H9 (cell line): ENCODE measurements at regions not wholly inside any gene's neighbourhood (a gene's known extent, or its start where the extent isn't known, plus 50 kb on each side); places are given as distances from the start of the nearest gene placed in this dataset.

Experiments used
- DNase-seq: peaks from one replicate; pipeline ENCODE4 v3.0.0-alpha.2; 2017
- H2AFZ ChIP-seq: one replicate; pipeline ENCODE4 v1.6.1; 2013; ENCODE audit warnings: mild to moderate bottlenecking, low read length, control low read depth, moderate library complexity
- H2AK5ac ChIP-seq: 2 replicates; pipeline ENCODE4 v1.6.1; 2013; ENCODE audit warnings: low read length, control low read depth, mixed read lengths; ENCODE audit not compliant: insufficient read length
- H2BK120ac ChIP-seq: one replicate; pipeline ENCODE4 v1.6.1; 2013; ENCODE audit warnings: low read depth, mild to moderate bottlenecking, low read length, control low read depth, inconsistent platforms; ENCODE audit not compliant: poor library complexity, severe bottlenecking
- H2BK12ac ChIP-seq: 2 replicates; pipeline ENCODE4 v1.6.1; 2013; ENCODE audit warnings: low read length, control low read depth, mixed read lengths, low read depth; ENCODE audit not compliant: insufficient read length
- H2BK15ac ChIP-seq: 2 replicates; pipeline ENCODE4 v1.6.1; 2013; ENCODE audit warnings: low read depth, low read length, control low read depth
- H2BK20ac ChIP-seq: one replicate; pipeline ENCODE4 v1.6.1; 2013; ENCODE audit warnings: low read depth, mild to moderate bottlenecking, low read length, control low read depth, inconsistent platforms; ENCODE audit not compliant: poor library complexity, severe bottlenecking
- H2BK5ac ChIP-seq: 2 replicates; pipeline ENCODE4 v1.6.1; 2013; ENCODE audit warnings: low read length, control low read depth, mixed read lengths; ENCODE audit not compliant: insufficient read length
- H3K14ac ChIP-seq: 2 replicates; pipeline ENCODE4 v1.6.1; 2013; ENCODE audit warnings: low read length, control low read depth; ENCODE audit not compliant: insufficient read depth
- H3K18ac ChIP-seq: 2 replicates; pipeline ENCODE4 v1.6.1; 2013; ENCODE audit warnings: low read depth, mild to moderate bottlenecking, mixed read lengths, low read length, control low read depth; ENCODE audit not compliant: insufficient read length
- H3K23ac ChIP-seq: 2 replicates; pipeline ENCODE4 v1.6.1; 2013; ENCODE audit warnings: low read length, control low read depth, mixed read lengths, low read depth; ENCODE audit not compliant: insufficient read length
- H3K23me2 ChIP-seq: 2 replicates; pipeline ENCODE4 v1.6.1; 2013; ENCODE audit warnings: low read depth, mild to moderate bottlenecking, mixed read lengths, low read length, control low read depth; ENCODE audit not compliant: insufficient read length, poor library complexity, severe bottlenecking
- H3K27ac ChIP-seq: 2 replicates; pipeline ENCODE4 v1.5.1; 2013; ENCODE audit warnings: low read length, control low read depth, mixed read lengths, low read depth; ENCODE audit not compliant: insufficient read length
- H3K27me3 ChIP-seq: 2 replicates; pipeline ENCODE4 v1.6.1; 2013; ENCODE audit warnings: low read length, control low read depth, inconsistent platforms; ENCODE audit not compliant: insufficient read depth
- H3K4ac ChIP-seq: 2 replicates; pipeline ENCODE4 v1.6.1; 2013; ENCODE audit warnings: low read depth, mild to moderate bottlenecking, control low read depth, inconsistent platforms, low read length, moderate library complexity
- H3K4me1 ChIP-seq: 2 replicates; pipeline ENCODE4 v1.6.1; 2013; ENCODE audit warnings: low read length, control low read depth, inconsistent platforms; ENCODE audit not compliant: insufficient read depth
- H3K4me2 ChIP-seq: 2 replicates; pipeline ENCODE4 v1.6.1; 2013; ENCODE audit warnings: low read length, control low read depth, mixed read lengths; ENCODE audit not compliant: insufficient read length, insufficient read depth
- H3K56ac ChIP-seq: 2 replicates; pipeline ENCODE4 v1.6.1; 2013; ENCODE audit warnings: low read depth, mild to moderate bottlenecking, mixed read lengths, low read length, control low read depth; ENCODE audit not compliant: insufficient read length
- H3K79me1 ChIP-seq: 2 replicates; pipeline ENCODE4 v1.6.1; 2013; ENCODE audit warnings: low read depth, mild to moderate bottlenecking, moderate library complexity, low read length, control low read depth, inconsistent platforms; ENCODE audit not compliant: insufficient read depth, poor library complexity, severe bottlenecking
- H3K79me2 ChIP-seq: 2 replicates; pipeline ENCODE4 v1.6.1; 2013; ENCODE audit warnings: low read length, control low read depth, inconsistent platforms; ENCODE audit not compliant: insufficient read depth
- H3K9ac ChIP-seq: 2 replicates; pipeline ENCODE4 v1.6.1; 2013; ENCODE audit warnings: low read length, control low read depth, mixed read lengths; ENCODE audit not compliant: insufficient read length; ENCODE audit errors: extremely low read depth
- H3K9me3 ChIP-seq: one replicate; pipeline ENCODE4 v1.6.1; 2013; ENCODE audit warnings: low read depth, low read length, inconsistent platforms; ENCODE audit not compliant: control insufficient read depth
- H3T11ph ChIP-seq: one replicate; pipeline ENCODE4 v1.6.1; 2013; ENCODE audit warnings: mild to moderate bottlenecking, low read length, control low read depth, inconsistent platforms
- H4K20me1 ChIP-seq: one replicate; pipeline ENCODE4 v1.6.1; 2013; ENCODE audit not compliant: control insufficient read depth, insufficient read length, insufficient read depth
- H4K5ac ChIP-seq: 2 replicates; pipeline ENCODE4 v1.6.1; 2013; ENCODE audit warnings: low read depth, mild to moderate bottlenecking, mixed read lengths, low read length, control low read depth; ENCODE audit not compliant: insufficient read length
- H4K8ac ChIP-seq: replicated peaks from 2 replicates; pipeline ENCODE4 v1.6.1; 2013; ENCODE audit warnings: low read length, control low read depth, mixed read lengths, low read depth; ENCODE audit not compliant: insufficient read length
- H4K91ac ChIP-seq: 2 replicates; pipeline ENCODE4 v1.6.1; 2013; ENCODE audit warnings: low read depth, mild to moderate bottlenecking, moderate library complexity, mixed read lengths, low read length, control low read depth; ENCODE audit not compliant: insufficient read length
- H3K27ac Mint-ChIP-seq, 3 experiments: 2 replicates in 2 of 3; 3 replicates in 1 of 3; pipeline ENCODE4 v1.8.0; 2020 to 2021; ENCODE audit warnings: mixed read lengths in 3 of 3, mild to moderate bottlenecking in 1 of 3, moderate library complexity in 1 of 3
- H3K27me3 Mint-ChIP-seq: 2 replicates; pipeline ENCODE4 v1.8.0; 2021; ENCODE audit warnings: low read depth, mild to moderate bottlenecking, moderate library complexity, mixed read lengths
- H3K36me3 Mint-ChIP-seq, 3 experiments: 2 replicates in 2 of 3; 3 replicates in 1 of 3; pipeline ENCODE4 v1.8.0; 2020 to 2021; ENCODE audit warnings: low read depth in 3 of 3, mixed read lengths in 3 of 3; ENCODE audit not compliant: insufficient read depth in 1 of 3
- H3K4me1 Mint-ChIP-seq, 2 experiments: 2 replicates each; pipeline ENCODE4 v1.8.0; 2020; ENCODE audit warnings: mixed read lengths in 2 of 2
- H3K4me3 Mint-ChIP-seq, 2 experiments: 2 replicates in 1 of 2; 3 replicates in 1 of 2; pipeline ENCODE4 v1.8.0; 2020 to 2021; ENCODE audit warnings: mild to moderate bottlenecking in 2 of 2, mixed read lengths in 2 of 2, moderate library complexity in 1 of 2
- H3K9me3 Mint-ChIP-seq, 2 experiments: 2 replicates in 1 of 2; 3 replicates in 1 of 2; pipeline ENCODE4 v1.8.0; 2020; ENCODE audit warnings: mild to moderate bottlenecking in 2 of 2, mixed read lengths in 2 of 2, moderate library complexity in 1 of 2
- WGBS: extraction: QIAGEN DNeasy Blood & Tissue Kit; methylation state at CpG from one replicate; pipeline ENCODE4 v1.1.7; 2013; ENCODE audit warnings: missing lambda C conversion rate, low lambda C conversion rate, mixed read lengths; ENCODE audit not compliant: insufficient read length; ENCODE audit errors: extremely low coverage; 5-methylcytosine and 5-hydroxymethylcytosine counted together
- TF ChIP-seq, protein P1 (sequence below): fragments of 200-600 bp; sonication (generic); conservative IDR thresholded peaks from 3 replicates; pipeline ENCODE4 v1.8.0; 2021; ENCODE audit warnings: antibody characterized with exemption, mild to moderate bottlenecking

DNA sequence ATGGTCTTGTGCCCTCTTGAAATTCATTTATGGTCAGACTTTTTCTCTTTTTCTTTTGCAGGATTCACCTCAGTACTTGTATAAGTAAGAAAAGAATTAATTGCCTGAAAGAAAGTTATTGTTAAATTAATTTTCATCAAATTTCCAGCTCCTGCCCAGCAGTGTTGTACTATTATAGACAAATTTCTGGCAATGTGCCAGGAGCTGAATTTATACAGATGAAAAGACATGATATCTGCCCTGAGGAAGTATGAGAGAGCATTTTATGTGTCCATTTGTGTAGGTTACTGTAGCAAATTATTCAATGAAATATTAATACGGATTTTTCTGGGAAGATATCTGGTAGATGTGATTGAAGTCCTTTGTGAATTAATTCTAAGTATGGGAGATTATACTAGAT lies 2371.5 kb upstream of the TENM3 start:
- Histone ChIP-seq H3K79me2 (no peaks in the 10 kb centered on the region), H3K14ac (no peak overlapping the region), H2BK120ac (no peak overlapping the region), H3K4me1 (no peaks in the 10 kb centered on the region), H3K23ac (no peak overlapping the region), H2AFZ (no peak overlapping the region), H2BK15ac (no peak overlapping the region), H3K18ac (no peak overlapping the region), H3K9ac (no peak overlapping the region), H2BK20ac (no peak overlapping the region), H3K27ac (no peak overlapping the region), H2BK12ac (no peak overlapping the region), H4K5ac (no peak overlapping the region), H3K79me1 (no peaks in the 10 kb centered on the region), H3T11ph (no peak overlapping the region), H2BK5ac (no peak overlapping the region), H4K8ac (no peak overlapping the region), H3K23me2 (no peaks in the 10 kb centered on the region), H4K91ac (no peak overlapping the region), H4K20me1 (no peaks in the 10 kb centered on the region), H3K4ac (no peak overlapping the region), H2AK5ac (no peak overlapping the region), H3K4me2 (no peak overlapping the region), H3K56ac (no peak overlapping the region), H3K9me3 (no peaks in the 10 kb centered on the region), H3K27me3 (no peaks in the 10 kb centered on the region)
- Mint-ChIP-seq H3K4me3 (no peak overlapping the region), H3K27ac (no peak overlapping the region), H3K4me1 (no peaks in the 10 kb centered on the region), H3K36me3 (no peaks in the 10 kb centered on the region; a peak in 1 of 7 replicates), H3K27me3 (no peaks in the 10 kb centered on the region), H3K9me3 (peaks cover 0 to 2% of the 10 kb centered on the region in 2 experiments; a peak in 1 of 5 replicates)
- no peak for DNase-seq
- no CpG with 5 or more reads among the region's 1 CpG for WGBS
- TF ChIP-seq, protein P1, sequence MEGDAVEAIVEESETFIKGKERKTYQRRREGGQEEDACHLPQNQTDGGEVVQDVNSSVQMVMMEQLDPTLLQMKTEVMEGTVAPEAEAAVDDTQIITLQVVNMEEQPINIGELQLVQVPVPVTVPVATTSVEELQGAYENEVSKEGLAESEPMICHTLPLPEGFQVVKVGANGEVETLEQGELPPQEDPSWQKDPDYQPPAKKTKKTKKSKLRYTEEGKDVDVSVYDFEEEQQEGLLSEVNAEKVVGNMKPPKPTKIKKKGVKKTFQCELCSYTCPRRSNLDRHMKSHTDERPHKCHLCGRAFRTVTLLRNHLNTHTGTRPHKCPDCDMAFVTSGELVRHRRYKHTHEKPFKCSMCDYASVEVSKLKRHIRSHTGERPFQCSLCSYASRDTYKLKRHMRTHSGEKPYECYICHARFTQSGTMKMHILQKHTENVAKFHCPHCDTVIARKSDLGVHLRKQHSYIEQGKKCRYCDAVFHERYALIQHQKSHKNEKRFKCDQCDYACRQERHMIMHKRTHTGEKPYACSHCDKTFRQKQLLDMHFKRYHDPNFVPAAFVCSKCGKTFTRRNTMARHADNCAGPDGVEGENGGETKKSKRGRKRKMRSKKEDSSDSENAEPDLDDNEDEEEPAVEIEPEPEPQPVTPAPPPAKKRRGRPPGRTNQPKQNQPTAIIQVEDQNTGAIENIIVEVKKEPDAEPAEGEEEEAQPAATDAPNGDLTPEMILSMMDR, result no peak
